ENCODE measurements at regions not wholly inside any gene's neighbourhood (a gene's known extent, or its start where the extent isn't known, plus 50 kb on each side); places are given as distances from the start of the nearest gene placed in this dataset.
"Not testable (repeated sequence)": the region's sequence is repeated elsewhere in the genome, so short reads cannot be mapped to it uniquely, and the experiment has no call there.

DNA sequence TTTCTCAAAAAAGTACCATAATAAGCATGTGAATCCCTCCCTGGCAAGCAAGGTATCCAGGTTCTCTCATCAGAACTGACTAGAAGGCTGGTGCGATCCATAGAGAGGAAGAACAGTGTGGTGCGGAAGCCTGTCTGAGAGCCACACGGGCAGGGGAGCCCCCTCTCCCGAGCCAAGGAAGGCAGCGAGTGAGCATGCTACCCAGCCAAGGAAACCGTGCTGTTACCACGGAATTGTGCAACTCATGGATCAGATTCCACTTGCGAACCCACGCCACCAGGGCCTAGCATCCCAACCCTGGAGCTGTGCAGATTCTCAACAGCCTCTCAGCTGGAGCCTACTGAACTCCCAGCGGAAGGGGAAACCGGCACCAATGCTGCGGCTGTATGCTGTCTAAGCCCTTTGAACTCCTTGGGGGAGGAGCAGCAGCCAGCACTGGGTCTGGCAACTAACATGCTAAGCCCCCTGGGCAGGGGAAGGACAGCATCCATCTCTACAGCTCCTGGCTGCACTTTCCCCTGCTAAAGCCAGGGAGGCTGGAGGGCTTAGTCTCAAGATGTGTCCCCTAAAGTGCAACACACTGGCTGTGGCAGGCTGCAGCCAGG lies 823.1 kb downstream of the EPHA4 start:
- DNase-seq, result no peak

DNA sequence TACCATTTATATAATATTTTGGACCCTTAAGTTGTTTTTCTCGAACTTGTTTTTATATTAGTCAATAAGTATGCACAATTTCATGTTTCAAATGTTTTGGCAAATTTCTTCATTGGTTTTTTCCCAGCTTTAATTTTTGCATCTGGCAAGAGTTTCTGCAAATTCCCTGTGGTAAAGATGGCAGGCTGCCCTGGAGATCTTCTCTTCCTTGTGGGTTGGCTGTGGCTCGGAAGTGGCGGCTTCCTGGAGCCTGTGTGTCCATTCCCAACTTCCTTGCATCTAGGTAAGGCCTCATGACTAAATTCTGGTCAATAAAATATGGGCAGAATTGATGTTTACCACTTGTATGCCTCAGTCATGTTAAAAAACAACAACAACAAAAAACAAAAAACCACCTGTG lies 818.6 kb downstream of the EPHA4 start:
- DNase-seq, result no peak

DNA sequence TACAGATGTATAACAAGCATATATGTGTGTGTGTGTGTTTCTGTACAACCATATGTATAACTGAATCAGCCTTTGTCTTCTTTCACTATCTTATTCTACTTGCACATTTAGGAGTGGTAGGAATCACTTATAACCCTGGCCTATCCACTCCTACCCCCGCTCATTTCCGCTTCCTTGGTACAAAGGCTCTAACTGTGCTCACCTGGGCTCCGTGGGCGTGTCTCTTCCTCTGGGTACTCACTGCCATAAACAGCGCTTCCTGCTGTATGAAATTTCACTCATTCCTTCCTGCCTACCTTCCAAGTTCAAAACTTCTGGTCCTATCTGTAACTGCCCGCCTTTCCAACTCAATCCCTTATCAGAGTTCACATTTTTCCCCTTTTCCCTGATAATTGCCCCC lies 815.5 kb downstream of the EPHA4 start:
- no peak for DNase-seq

DNA sequence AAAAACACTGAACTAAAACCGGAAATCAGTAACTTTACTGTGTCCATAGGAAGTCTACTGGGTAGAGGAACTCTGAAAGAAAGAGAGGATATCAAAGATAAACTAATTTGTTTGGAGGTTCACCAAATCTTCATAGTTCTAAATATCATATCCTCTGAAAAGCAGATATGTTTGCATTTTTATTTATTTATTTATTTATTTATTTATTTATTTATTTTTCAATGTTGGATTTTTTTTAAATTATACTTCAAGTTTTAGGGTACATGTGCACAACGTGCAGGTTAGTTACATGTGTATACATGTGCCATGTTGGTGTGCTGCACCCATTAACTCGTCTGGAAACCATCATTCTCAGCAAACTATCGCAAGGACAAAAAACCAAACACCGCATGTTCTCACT lies 813.7 kb downstream of the EPHA4 start:
- not testable (repeated sequence) for DNase-seq

DNA sequence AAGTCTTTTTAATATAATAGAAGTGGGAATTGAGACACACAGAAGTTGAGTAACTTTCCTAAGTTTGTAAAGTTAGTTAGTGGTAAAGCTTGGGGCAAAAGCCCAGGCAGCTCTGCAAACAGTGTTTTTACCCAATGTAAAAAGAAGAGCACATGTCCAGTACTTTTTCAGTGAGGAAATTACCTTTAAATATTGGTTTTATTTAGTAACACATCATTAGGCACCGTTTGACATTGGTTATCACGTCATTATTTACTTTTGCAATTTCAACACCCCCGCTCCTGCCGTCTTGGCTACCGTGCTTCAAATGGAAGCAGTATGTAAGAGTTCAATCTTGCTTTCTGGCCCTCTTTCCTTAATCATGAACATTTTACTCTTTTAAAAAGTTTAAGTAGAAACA lies 807.9 kb downstream of the EPHA4 start:
- no peak for DNase-seq

DNA sequence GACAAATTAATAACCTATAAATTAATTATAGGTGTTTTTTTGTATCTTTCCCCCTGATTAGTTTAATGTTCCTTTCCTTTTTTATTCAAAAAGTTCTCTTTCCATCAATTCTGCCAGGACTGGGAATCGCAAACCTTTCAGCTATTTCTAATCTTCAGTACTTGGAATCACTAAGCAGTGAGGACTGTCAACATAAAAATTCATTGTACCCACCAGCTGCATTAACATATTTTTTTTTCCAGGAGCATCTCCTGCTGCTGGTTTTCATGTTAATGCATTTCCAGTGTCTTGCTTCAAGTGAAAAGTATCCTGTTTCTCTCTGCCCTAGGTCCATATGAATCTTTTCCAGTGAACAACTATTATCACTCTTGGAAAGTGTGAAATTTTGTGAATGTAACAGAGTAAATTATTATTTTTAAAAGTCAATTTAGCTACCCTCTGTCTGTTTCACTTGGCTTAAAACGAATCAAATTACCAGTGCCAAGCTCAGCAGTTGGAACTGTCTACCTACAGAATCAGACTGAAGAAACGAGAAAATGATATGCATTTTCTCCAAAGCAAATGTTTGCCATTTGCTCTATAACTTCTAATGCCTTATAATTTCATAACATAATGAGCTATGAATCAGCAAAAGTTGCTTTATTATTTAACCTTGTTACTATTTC lies 804.4 kb downstream of the EPHA4 start:
- no peak for DNase-seq

DNA sequence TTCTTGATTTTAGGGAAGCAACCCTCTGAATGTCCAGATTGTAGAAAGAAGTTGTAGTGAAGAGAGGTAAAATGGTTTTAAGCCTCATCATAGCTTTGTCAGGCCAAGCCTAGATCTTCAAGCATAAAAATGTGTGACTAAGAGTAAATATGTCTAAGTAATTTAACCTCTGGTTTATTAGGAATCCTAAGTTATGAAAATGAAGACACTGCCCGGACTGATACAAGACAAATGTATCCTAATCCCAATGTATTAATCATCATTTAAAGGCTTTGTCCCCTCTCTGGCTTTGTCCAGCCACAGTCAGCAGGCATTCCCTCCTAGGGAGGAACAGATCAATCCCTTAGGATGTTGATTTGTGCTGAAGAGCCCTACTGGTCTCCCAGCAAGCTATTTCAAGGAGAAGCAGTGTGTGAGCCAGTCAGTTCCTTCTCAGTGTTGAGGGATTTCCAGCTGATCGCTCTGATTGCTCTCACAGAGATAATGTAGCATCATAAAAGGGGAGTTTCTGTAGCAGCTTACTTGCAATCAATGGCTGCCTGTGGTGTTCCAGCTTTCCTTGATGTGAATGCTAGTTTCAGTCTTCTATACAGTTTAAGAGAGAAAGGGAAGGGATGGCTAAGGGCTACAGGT lies 796.1 kb downstream of the EPHA4 start:
- DNase-seq, result peak; percentile 40

DNA sequence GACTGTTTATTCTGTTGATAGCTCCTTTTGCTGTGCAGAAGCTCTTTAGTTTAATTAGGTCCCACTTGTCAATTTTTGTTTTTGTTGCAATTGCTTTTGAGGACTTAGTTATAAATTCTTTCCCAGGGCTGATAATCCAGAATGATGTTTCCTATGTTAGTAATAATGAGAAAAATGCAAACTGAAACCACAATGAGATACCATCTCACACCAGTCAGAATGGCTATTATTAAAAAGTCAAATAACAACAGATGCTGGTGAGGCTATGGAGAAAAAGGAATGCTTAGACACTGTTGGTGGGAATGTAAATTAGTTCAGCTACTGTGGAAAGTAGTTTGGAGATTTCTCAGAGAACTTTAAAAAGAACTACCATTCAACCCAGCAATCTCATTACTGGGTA lies 793.0 kb downstream of the EPHA4 start:
- DNase-seq, result not testable (repeated sequence)

DNA sequence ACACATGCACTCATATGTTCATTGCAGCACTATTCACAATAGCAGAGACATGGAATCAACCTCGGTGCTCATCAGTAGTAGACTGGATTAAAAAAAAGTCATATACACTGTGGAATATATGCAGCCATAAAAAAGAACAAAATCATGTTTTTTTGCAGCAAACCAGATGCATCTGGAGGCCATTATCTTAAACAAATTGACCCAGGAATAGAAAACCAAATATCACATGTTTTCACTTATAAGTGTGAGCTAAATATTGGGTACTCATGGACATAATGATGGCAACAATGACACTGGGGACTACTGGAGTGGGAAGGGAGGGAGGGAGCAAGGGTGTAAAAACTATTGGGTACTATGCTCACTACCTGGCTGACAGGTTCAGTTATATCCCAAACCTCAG lies 792.6 kb downstream of the EPHA4 start:
- DNase-seq, result no peak

DNA sequence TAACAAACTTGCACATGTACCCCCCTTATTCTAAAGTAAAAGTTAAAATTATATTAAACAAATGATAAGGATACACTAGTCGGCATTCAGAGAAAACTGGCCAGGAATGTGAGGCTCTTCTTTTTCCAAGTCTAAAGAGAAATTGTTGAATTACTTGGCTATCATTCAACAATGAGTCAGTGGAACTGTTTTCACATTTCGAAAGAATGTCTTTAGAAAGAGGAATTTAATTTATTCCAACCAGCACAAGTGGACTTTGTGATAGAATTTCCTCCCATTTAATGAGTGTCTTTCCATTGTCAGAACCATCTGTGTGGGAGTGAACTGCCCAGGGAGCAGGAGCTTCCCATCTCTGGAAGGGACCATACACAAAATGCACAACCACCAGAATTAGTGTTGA lies 792.2 kb downstream of the EPHA4 start:
- no peak for DNase-seq

DNA sequence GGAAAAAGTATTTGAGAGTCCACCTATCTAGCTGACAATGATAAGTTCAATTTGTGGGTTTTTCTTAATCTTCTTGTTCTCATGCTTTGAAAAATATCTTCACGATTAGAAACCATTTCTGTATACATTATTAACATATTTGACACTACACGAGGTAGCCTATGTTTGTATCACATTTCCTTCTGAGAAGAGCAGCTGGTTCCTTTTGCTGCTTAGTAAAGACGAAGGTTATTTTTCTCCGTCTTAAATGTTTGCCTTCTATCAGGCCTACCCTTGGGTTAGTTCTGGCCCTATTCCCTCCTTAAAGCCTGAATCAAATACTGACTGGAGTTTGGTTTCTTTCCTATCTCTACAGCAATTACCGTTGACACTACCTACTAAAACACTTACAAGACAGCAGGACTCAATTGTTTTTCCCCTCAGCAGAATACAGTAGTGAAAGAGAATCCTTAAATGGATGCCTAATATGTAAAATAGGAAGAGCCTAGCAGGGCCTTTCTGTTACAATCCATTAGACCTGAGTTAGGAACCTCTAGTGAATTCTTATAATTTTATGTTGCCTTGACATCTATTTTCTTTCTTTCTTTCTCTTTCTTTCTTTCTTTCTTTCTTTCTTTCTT lies 790.4 kb downstream of the EPHA4 start:
- no peak for DNase-seq

DNA sequence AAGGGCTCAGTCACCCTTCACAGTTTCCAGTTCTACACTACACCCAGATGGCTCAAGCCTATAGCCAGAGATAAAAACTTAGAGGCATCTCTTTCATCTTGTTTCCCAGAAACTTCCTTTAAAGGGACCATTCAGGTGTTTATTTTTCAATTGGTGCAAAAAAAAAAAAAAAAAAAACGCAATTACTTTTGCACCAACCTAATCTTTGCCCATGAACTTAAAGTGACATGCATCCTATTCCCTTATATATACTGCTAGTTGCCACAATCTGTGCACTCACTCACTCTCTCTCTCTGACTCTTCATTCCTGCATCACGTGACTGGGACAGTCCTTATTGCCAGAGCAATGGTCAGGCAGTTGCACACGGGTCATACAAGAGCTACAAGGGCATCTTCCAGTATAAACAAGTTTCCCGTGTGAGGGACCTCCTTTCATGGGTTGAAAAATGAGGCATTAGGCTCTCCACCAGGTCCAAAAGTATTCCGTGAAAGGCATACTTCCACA lies 789.4 kb downstream of the EPHA4 start:
- DNase-seq, result no peak

DNA sequence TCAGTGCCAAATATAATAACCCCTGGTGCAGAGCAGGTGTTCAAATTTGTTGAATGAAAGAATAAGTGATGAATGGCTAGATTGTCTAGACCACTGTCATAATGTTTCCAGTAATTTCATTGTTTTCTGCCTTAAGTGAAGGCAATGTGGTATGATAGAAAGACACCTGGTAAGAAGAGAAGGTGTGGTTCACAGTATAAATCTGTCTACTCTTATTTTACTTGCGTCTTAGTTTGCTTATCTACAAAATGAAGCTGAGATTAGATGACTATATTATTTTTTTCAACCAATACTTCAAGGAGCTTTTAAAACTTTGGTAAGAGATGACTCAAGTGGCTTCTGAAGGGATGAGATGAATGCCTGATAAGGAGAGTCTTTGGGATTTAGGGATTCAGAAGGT lies 788.4 kb downstream of the EPHA4 start:
- no peak for DNase-seq

DNA sequence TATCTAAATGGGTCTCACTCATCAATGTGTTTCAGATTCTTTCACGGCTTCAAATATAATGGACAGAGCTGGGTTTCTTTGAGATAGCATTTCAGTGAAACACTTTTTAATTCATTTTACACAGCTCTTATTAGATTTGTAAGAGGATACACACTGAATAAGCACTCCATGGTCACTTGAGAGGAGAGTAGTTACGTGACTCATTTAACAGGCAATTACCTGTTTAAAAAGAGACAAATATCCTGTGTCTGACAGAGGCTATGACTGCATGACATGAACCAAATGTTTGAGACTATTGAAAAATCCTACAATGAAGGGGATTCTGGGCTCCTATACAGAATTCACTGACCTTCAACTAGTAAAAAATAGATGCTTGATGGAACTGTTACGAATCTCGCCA lies 786.9 kb downstream of the EPHA4 start:
- no peak for DNase-seq

DNA sequence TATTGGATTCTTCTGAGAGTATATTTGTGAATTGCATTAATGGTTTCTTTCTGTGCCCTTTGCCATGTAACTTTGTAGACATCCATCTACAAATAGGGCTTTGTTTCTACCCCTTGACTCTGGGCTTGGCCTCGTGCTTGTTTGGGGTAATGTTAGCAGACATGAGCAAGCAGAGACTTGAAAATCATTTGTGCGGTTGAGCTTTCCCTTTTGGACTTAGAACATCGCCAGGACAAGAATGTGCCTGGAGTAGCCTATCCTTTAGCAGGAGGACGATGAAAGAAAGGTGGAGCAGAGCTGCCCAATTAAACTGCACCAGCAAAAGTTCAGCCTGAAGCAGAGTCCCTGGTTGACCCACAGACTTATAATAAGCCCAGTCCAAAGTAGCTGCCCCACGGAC lies 785.9 kb downstream of the EPHA4 start:
- no peak for DNase-seq

DNA sequence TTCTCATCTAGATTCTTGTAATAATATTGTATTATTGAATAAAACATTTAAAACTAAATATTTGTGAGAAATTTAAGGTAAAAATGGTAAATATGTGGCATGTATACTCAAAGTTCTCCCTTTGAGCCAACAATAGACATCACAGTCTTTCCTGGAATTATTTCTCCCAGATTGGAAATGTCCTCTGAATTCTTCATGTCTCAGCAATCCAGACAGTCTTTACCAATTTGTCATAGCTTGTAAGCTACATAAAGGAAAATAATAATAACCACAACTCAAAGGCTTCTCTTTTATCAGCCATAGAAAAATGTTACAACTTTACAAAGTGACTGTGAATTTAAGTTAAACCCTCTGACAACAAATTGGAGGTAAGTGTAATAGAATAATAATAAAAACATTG lies 784.9 kb downstream of the EPHA4 start:
- DNase-seq, result no peak

DNA sequence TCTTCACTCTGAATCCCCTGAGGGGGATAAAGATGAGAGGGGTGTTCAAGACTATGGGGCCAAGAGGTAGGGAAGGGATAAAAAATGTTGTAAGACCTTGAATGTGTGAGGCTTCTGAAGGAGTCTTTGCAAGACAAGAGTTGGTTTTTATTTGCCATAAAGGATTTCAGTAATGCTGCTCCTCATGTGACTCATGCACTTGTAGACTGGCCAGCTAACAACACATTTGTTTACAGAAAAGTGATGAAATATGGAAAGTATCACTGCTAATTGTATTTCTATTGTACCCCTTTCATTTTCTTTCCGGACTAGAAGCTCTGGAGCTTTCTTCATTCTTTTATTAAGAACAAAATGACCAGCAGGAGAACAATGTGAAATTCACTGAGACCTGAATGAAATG lies 782.1 kb downstream of the EPHA4 start:
- DNase-seq, result no peak

DNA sequence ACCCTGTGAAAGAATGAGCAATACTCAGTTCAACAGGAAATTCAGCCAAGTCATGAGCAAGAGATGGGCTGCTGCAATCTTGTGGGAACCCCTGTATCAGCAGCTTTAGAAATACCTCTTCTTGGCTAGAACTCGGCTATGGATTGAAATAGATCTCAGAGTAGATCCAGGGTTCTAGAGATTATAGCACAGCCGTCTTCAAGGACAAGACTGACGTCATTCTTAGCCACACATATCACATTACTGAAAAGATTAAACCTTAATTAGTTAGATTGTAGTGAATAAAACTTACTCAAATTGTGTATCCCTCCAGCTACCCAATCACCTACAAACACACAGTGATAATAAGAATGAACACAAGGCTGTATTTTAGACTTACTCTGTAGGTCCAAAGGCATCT lies 776.4 kb downstream of the EPHA4 start:
- no peak for DNase-seq

DNA sequence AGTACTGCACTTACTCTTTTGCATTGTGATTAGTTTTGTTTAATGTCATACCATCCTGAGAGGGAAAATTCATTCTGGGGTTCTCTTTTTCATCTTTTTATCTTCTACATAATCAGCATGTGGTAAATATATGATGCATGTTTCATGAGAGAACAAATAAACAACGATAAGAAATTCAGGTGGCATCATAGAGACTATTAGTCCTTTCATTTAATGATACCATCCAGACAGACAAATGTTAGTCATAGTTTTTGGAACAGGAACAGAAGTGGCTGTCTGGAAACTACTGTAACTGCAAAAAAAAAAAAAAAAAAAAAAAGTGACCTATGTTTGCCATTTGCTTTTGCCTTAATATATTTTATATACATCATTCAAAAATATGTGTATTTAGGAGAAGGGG lies 761.0 kb downstream of the EPHA4 start:
- no peak for DNase-seq

DNA sequence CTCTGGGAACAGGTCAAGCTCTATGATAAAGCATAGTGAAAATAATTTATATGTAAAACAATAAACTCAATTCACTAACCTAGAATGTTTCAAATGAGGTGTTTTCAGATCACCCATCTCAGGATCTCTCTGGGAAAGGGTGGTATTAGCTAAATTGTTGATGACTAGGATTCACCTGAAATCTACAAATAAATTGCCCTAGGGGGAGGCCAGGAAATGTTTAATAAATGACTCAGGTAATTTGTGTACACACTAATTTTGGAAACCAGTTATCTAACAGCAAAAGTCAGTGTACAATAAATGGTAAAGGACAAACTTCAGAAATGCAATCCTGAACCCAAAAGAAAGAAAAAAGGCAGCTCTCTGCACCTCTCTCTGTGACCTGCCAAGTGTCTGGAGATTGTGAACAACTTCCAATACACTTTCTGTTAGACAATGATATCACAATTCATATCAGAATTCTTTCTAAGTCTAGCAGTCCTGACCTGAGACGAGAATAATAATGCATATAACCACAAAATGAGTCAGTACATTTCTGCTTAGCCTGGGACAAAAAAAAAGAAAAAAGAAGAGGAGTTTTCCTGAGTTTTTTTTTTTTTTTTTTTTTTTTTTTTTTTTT lies 760.0 kb downstream of the EPHA4 start:
- no peak for DNase-seq

DNA sequence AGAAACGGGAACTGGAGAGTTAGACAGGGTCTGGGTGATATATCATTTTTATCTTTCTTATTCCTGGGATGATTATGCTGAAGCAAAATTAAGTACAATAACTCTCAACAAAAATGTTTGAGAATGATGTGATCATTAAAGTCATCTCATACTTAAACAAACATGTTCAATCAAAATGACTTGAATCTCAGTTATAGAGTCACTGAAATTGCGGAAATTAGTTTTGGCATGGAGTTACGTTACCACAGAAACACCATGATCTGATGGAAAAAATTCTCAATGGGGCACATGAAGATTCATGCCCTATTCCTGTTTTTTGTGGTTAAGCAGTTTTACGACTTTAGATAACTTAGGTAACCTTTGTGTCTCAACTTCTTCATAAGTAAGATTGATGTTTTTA lies 757.7 kb downstream of the EPHA4 start:
- no peak for DNase-seq

DNA sequence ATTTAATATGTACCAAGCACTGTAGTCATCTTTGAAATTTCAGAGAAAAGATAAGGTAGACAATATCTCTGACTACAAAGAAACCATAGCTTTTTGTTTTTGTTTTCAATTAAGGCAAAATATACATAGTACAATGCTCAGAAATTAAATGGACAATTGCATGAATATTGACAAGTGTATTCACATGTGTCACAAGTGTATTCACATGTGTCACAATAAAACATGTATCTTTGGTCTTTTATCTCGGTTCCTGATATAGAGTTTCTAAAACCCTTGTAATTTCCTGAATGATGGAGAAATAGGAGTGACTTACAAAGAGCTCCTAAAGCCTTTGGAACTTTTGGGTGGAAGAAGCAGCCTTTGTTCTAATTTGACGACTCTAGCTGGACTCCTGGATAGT lies 756.4 kb downstream of the EPHA4 start:
- no peak for DNase-seq

DNA sequence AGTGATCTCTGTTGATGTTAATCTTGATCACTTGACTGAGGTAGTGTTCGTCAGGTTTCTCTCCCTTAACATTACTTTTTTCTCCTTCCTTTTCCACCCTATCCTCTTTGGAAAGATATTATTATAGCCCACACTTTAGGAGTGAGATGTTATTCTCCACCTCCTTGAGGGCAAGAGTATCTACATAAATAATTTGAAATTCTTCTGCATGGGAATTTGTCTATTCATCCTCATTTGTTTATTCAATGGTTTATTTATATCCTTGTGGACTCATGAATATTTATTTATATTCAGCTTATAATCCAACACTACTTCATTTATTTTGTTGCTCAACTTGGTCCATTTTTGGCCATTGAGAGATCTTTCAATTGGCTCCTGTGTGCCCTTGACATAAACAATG lies 750.4 kb downstream of the EPHA4 start:
- DNase-seq, result no peak

DNA sequence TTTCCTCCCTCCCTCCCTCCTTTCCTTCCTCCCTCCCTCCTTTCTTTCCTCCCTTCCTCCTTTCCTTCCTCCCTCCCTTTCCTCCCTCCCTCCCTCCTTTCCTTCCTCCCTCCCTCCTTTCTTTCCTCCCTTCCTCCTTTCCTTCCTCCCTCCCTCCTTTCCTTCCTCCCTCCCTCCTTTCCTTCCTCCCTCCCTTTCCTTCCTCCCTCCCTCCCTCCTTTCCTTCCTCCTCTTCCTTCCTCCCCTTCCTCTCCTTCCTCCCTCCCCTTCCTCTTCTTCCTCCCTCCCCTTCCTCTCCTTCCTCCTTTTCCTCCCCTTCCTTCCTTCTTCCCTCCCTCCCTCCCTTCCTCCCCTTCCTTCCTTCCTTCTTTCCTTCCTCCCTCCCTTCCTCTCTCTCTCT lies 748.5 kb downstream of the EPHA4 start:
- not testable (repeated sequence) for DNase-seq
